HCT116 (cell line): ENCODE measurements at regions not wholly inside any gene's neighbourhood (a gene's known extent, or its start where the extent isn't known, plus 50 kb on each side); places are given as distances from the start of the nearest gene placed in this dataset.

Source experiments
- ATAC-seq: fragments of 200-7000 bp; cut with Tn5 transposase; 2 replicates; pipeline ENCODE4 v1.9.1; 2020; ENCODE audit warnings: mild to moderate bottlenecking, moderate library complexity
- BruUV-seq: library from RNA; stranded (reverse); fragments of 400-500 nt; replicated peaks from 2 replicates; lab custom pipeline; 2021; lab: Mats Ljungman, UMichigan
- CTCF ChIA-PET: fragments of 300-600 bp; sonication (Branson Sonifier 250); formaldehyde crosslinking; loops from one replicate; lab custom pipeline; 2021; ENCODE audit warnings: antibody characterized with exemption; lab: Charles Lee
- POLR2A ChIA-PET: fragments of 300-600, 350-600 bp; sonication (Branson Sonifier 250); formaldehyde crosslinking; loops from one replicate; lab custom pipeline; 2021; ENCODE audit warnings: antibody characterized with exemption; lab: Charles Lee
- RAD21 ChIA-PET, 2 experiments: fragments of 300-600 bp; sonication (Branson Sonifier 250); formaldehyde crosslinking; loops; one replicate each; lab custom pipeline; 2023; ENCODE audit warnings: low total read pairs in 2 of 2; ENCODE audit not compliant: uncharacterized antibody in 2 of 2, unreplicated experiment in 2 of 2, low non-redundant PET in 1 of 2; lab: Charles Lee
- DNase-seq: peaks from one replicate; pipeline ENCODE4 v3.0.0-alpha.2; 2010; ENCODE audit warnings: low read depth, low spot score
- H2AFZ ChIP-seq: fragments of 200-600 bp; shearing (Covaris generic), sonication (generic); 2 replicates; pipeline ENCODE4 v1.6.1; 2017; ENCODE audit warnings: low read depth, mixed run types, mixed read lengths, antibody characterized with exemption, low read length; ENCODE audit not compliant: poor library complexity, severe bottlenecking
- H3K27ac ChIP-seq: 2 replicates; pipeline ENCODE4 v1.5.1; 2012; ENCODE audit warnings: low read depth, low read length
- H3K27me3 ChIP-seq: fragments of 200-600 bp; sonication (generic); 2 replicates; pipeline ENCODE4 v1.6.1; 2016; ENCODE audit warnings: mixed run types, low read length, mixed read lengths; ENCODE audit not compliant: insufficient read depth
- H3K36me3 ChIP-seq, 2 experiments: fragments of 200-500 bp in 1 of 2; fragments of 200-600 bp in 1 of 2; sonication (Bioruptor generic) in 1 of 2; sonication (generic) in 1 of 2; 2 replicates each; pipeline versions ENCODE4 v1.5.1 to v1.6.1; 2014 to 2016; ENCODE audit warnings: low read length in 2 of 2, inconsistent platforms in 1 of 2, mixed read lengths in 1 of 2, mixed run types in 1 of 2; ENCODE audit not compliant: insufficient read depth in 2 of 2, control insufficient read depth in 1 of 2
- H3K4me1 ChIP-seq, 2 experiments: fragments of 200-600 bp in 1 of 2; sonication (generic) in 1 of 2; 2 replicates each; pipeline versions ENCODE4 v1.5.1 to v1.6.1; 2012 to 2017; ENCODE audit warnings: low read length in 2 of 2, inconsistent platforms in 1 of 2, mild to moderate bottlenecking in 1 of 2, mixed read lengths in 1 of 2, mixed run types in 1 of 2, moderate library complexity in 1 of 2; ENCODE audit not compliant: insufficient read depth in 2 of 2, control insufficient read depth in 1 of 2
- H3K4me2 ChIP-seq: fragments of 200-600 bp; sonication (generic); 2 replicates; pipeline ENCODE4 v1.6.1; 2017; ENCODE audit warnings: mixed run types, low read length, mixed read lengths
- H3K4me3 ChIP-seq, 2 experiments: fragments of 200-600 bp in 1 of 2; sonication (generic) in 1 of 2; replicated peaks in 1 of 2; 2 replicates each; pipeline ENCODE4 v1.5.1; 2011 to 2016; ENCODE audit warnings: low read length in 2 of 2, control low read depth in 1 of 2, low read depth in 1 of 2, mild to moderate bottlenecking in 1 of 2, mixed read lengths in 1 of 2, mixed run types in 1 of 2
- H3K79me2 ChIP-seq: fragments of 200-600 bp; sonication (generic); 2 replicates; pipeline ENCODE4 v1.6.1; 2017; ENCODE audit warnings: mild to moderate bottlenecking, mixed run types, low read length, moderate library complexity, mixed read lengths; ENCODE audit not compliant: insufficient read depth
- H3K9ac ChIP-seq: fragments of 200-600 bp; sonication (generic); 2 replicates; pipeline ENCODE4 v1.6.1; 2016; ENCODE audit warnings: low read length, mixed read lengths
- H3K9me2 ChIP-seq: fragments of 200-600 bp; sonication (generic), shearing (Covaris generic); 2 replicates; pipeline ENCODE4 v1.6.1; 2017; ENCODE audit warnings: mixed run types, mild to moderate bottlenecking, moderate library complexity; ENCODE audit not compliant: insufficient read depth
- H3K9me3 ChIP-seq, 2 experiments: fragments of 200-500 bp in 1 of 2; fragments of 200-600 bp in 1 of 2; sonication (Bioruptor generic) in 1 of 2; sonication (generic) in 1 of 2; 2 replicates each; pipeline ENCODE4 v1.6.1; 2014 to 2017; ENCODE audit warnings: low read length in 2 of 2, mixed read lengths in 2 of 2, inconsistent platforms in 1 of 2, low read depth in 1 of 2, mild to moderate bottlenecking in 1 of 2, mixed run types in 1 of 2, moderate library complexity in 1 of 2; ENCODE audit not compliant: control insufficient read depth in 1 of 2, insufficient read depth in 1 of 2
- H4K20me1 ChIP-seq: fragments of 200-600 bp; sonication (generic), shearing (Covaris generic); 2 replicates; pipeline ENCODE4 v1.6.1; 2017; ENCODE audit warnings: mixed run types, mild to moderate bottlenecking, moderate library complexity; ENCODE audit not compliant: insufficient read depth
- CTCF ChIP-seq, 3 experiments: fragments of 200-600 bp in 1 of 3; sonication (generic) in 1 of 3; IDR thresholded peaks in 2 of 3; conservative IDR thresholded peaks in 1 of 3; 2 replicates each; pipeline ENCODE4 v1.5.1; 2012 to 2017; ENCODE audit warnings: low read depth in 2 of 3, low read length in 2 of 3, antibody characterized with exemption in 1 of 3, borderline replicate concordance in 1 of 3, control low read depth in 1 of 3, mild to moderate bottlenecking in 1 of 3, mixed read lengths in 1 of 3, mixed run types in 1 of 3, moderate library complexity in 1 of 3; ENCODE audit not compliant: insufficient read depth in 1 of 3
- FOSL1 ChIP-seq: IDR thresholded peaks from 2 replicates; pipeline ENCODE4 v1.6.1; 2012; ENCODE audit warnings: low read depth
- REST ChIP-seq: IDR thresholded peaks from 2 replicates; pipeline ENCODE4 v1.6.1; 2012; ENCODE audit warnings: low read depth
- SP1 ChIP-seq: IDR thresholded peaks from 2 replicates; pipeline ENCODE4 v1.6.1; 2012; ENCODE audit warnings: low read depth
- intact Hi-C: fragments of 100-400 bp; cut with micrococcal nuclease; formaldehyde crosslinking; loops from 2 replicates; pipeline ENCODE4 v1.10.0; 2022

DNA sequence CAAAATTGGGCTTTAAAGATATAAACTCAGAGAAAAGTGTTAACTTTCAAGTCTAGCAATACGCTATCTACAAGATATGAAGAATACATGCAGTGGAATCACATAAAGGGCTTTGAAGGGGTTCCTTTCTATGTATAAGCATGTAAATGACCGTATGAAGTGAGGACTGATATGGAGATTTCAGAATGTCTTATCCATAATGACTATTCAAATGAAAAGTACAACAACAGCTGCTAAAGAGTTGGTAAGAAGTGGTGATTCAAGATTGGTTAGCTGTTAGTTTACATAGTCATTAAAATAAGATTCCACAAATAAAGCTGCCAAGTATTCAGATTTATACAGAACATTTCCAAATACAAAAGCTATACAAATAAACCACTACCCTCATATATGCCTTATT lies 153.4 kb upstream of the STARD13 start:
- ATAC-seq = no peak
- H3K27ac ChIP-seq = no peak overlapping the region
- DNase-seq = no peak
- ChIA-PET RAD21 (no interaction called here), CTCF (no interaction called here), POLR2A (no interaction called here)
- H3K4me1 ChIP-seq = no peaks in the 10 kb centered on the region
- no peaks in the 10 kb centered on the region for H3K79me2 ChIP-seq
- H2AFZ ChIP-seq = no peak overlapping the region
- H3K4me3 ChIP-seq = no peak overlapping the region
- BruUV-seq = no TSS peak
- no peaks in the 10 kb centered on the region for H3K27me3 ChIP-seq
- no peaks in the 10 kb centered on the region for H3K9me2 ChIP-seq
- H4K20me1 ChIP-seq = no peaks in the 10 kb centered on the region
- no peak for TF ChIP-seq FOSL1
- TF ChIP-seq REST = no peak
- TF ChIP-seq CTCF (IDR thresholded peaks at IDR 0.05 in 2 of 3, conservative IDR thresholded peaks at IDR 0.05 in 1 of 3; ENCODE audit: borderline replicate concordance in 1 of 3, insufficient read depth in 1 of 3, low read depth in 2 of 3, low read length in 2 of 3) = no peak
- TF ChIP-seq SP1 = no peak
- no peak overlapping the region for H3K9ac ChIP-seq
- no peaks in the 10 kb centered on the region for H3K9me3 ChIP-seq
- no peak overlapping the region for H3K4me2 ChIP-seq
- intact Hi-C loops = no loop called here
- no peaks in the 10 kb centered on the region for H3K36me3 ChIP-seq
